ENCODE measurements at regions not wholly inside any gene's neighbourhood (a gene's known extent, or its start where the extent isn't known, plus 50 kb on each side); places are given as distances from the start of the nearest gene placed in this dataset.

- TF ChIP-seq CTCF (IDR thresholded peaks at IDR 0.05) (no peak), RCOR1 (IDR thresholded peaks at IDR 0.05; ENCODE audit: low read length) (no peak), REST (IDR thresholded peaks at IDR 0.05; ENCODE audit: low read depth, low read length) (no peak), TCF12 (IDR thresholded peaks at IDR 0.05) (no peak)
Measured at GRCh38 chr6:20266851-20267608, 54.8 kb upstream of the MBOAT1 start.

Measured in SK-N-SH (cell line).